Activated T-helper 1 cell treated with anti-CD3 and anti-CD28 coated beads, Interleukin-12 subunit alpha, Interleukin-12 subunit beta, Interleukin-2, Interleukin-4 antibody, amounts not matched to agents 30 ng/mL and 10 ng/mL and 1 ng/mL, durations not matched to agents 14 hours and 24 hours and 36 hours (primary cell): ENCODE measurements at regions not wholly inside any gene's neighbourhood (a gene's known extent, or its start where the extent isn't known, plus 50 kb on each side); places are given as distances from the start of the nearest gene placed in this dataset.

Experiments used
- DNase-seq: peaks from one replicate; pipeline ENCODE4 v3.0.0; 2021; ENCODE audit warnings: low spot score
- H3K27ac Mint-ChIP-seq: one replicate; pipeline ENCODE4 v1.8.0; 2021; ENCODE audit warnings: mild to moderate bottlenecking, mixed read lengths
- H3K27me3 Mint-ChIP-seq: one replicate; pipeline ENCODE4 v1.8.0; 2022; ENCODE audit warnings: mild to moderate bottlenecking, moderate library complexity, mixed read lengths; ENCODE audit not compliant: insufficient read depth
- H3K36me3 Mint-ChIP-seq: one replicate; pipeline ENCODE4 v1.8.0; 2021; ENCODE audit warnings: low read depth, mixed read lengths
- H3K4me1 Mint-ChIP-seq: one replicate; pipeline ENCODE4 v1.8.0; 2021; ENCODE audit warnings: low read depth, mixed read lengths
- H3K4me3 Mint-ChIP-seq: one replicate; pipeline ENCODE4 v1.8.0; 2021; ENCODE audit warnings: mild to moderate bottlenecking, moderate library complexity, mixed read lengths
- H3K9me3 Mint-ChIP-seq: one replicate; pipeline ENCODE4 v1.8.0; 2021; ENCODE audit warnings: mixed read lengths
- intact Hi-C: fragments of 100-400 bp; cut with micrococcal nuclease; formaldehyde crosslinking; loops from one replicate; pipeline ENCODE4 v1.15.1; 2024

- H3K9me3 Mint-ChIP-seq, result no peaks in the 10 kb centered on the region
- intact Hi-C loops, result no loop called here
- H3K4me1 Mint-ChIP-seq, result no peaks in the 10 kb centered on the region
- H3K4me3 Mint-ChIP-seq, result no peak overlapping the region
- no peaks in the 10 kb centered on the region for H3K36me3 Mint-ChIP-seq
- no peak for DNase-seq
- no peaks in the 10 kb centered on the region for H3K27me3 Mint-ChIP-seq
- H3K27ac Mint-ChIP-seq, result no peak overlapping the region
Measured at GRCh38 chr14:22472466-22472865, 116.6 kb downstream of the DAD1 start.

- intact Hi-C loops, result no loop called here
- H3K36me3 Mint-ChIP-seq, result no peaks in the 10 kb centered on the region
- no peak overlapping the region for H3K4me3 Mint-ChIP-seq
- H3K9me3 Mint-ChIP-seq, result no peaks in the 10 kb centered on the region
- H3K27ac Mint-ChIP-seq, result no peak overlapping the region
- H3K4me1 Mint-ChIP-seq, result no peaks in the 10 kb centered on the region
- no peaks in the 10 kb centered on the region for H3K27me3 Mint-ChIP-seq
- no peak for DNase-seq
Measured at GRCh38 chr14:22471545-22472121, 117.4 kb downstream of the DAD1 start.

GRCh38 chr14:22469538-22470303 is 119.3 kb downstream of the DAD1 start:
- no peaks in the 10 kb centered on the region for H3K9me3 Mint-ChIP-seq
- no peak overlapping the region for H3K27ac Mint-ChIP-seq
- no peaks in the 10 kb centered on the region for H3K36me3 Mint-ChIP-seq
- H3K4me1 Mint-ChIP-seq, result no peaks in the 10 kb centered on the region
- no peaks in the 10 kb centered on the region for H3K27me3 Mint-ChIP-seq
- H3K4me3 Mint-ChIP-seq, result no peak overlapping the region
- intact Hi-C loops, result no loop called here
- DNase-seq, result no peak

DNA sequence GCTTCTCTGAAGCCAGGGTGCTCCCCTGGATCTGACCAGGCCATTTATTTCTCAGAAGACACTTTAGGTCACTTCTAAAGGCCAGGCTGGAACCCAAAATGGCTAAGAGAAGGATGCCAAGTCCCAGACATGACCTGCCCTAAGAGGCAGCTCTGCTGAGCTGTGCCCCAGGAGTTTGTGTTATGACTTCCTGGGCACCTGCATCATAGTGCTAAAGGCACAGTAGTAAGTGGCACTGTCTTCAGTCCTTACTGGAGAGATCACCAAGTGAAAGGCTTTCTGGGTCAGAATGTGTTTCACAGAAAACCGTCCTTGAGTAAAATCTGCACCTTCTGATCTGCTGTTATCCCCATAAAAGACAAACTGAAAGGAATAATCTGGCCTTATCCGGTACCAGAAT is 120.2 kb downstream of the DAD1 start:
- intact Hi-C loops, result no loop called here
- H3K9me3 Mint-ChIP-seq, result no peaks in the 10 kb centered on the region

GRCh38 chr14:22466491-22466890 is 122.5 kb downstream of the DAD1 start:
- no peaks in the 10 kb centered on the region for H3K9me3 Mint-ChIP-seq
- no peak overlapping the region for H3K27ac Mint-ChIP-seq
- H3K4me3 Mint-ChIP-seq, result no peak overlapping the region
- H3K36me3 Mint-ChIP-seq, result no peaks in the 10 kb centered on the region
- DNase-seq, result no peak
- intact Hi-C loops, result no loop called here
- H3K4me1 Mint-ChIP-seq, result no peaks in the 10 kb centered on the region
- no peaks in the 10 kb centered on the region for H3K27me3 Mint-ChIP-seq

More for the DNA sequence above, 120.2 kb downstream of the DAD1 start:
- Mint-ChIP-seq H3K4me1 (no peaks in the 10 kb centered on the region), H3K4me3 (no peak overlapping the region), H3K27me3 (no peaks in the 10 kb centered on the region), H3K36me3 (no peaks in the 10 kb centered on the region), H3K27ac (no peak overlapping the region)
- no peak for DNase-seq

DNA sequence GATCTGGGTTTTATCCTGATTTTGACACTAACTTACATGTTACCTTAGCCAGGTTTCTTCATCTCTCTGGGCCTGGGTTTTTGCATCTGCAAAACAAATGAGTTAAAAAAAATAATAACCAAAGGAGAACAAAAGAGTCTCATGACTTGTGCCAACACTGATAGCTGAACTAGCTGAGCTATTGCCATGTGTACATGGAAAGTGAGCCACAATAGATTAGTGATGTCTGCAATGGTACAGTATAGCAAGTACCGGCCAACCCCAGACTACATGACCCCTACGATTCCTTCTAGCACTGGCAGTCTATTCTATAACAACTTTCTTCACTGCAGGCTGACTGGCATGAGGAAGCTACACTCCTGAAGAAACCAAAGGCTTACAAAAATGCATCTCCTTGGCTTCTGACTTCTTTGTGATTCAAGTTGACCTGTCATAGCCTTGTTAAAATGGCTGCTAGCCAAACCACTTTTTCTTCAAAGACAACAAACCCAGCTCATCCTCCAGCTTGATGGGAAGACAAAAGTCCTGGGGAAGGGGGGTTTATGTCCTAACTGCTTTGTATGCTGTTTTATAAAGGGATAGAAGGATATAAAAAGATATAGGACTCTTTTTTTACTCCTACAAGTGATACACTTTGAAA is 123.7 kb downstream of the DAD1 start:
- no peak overlapping the region for H3K27ac Mint-ChIP-seq
- no peaks in the 10 kb centered on the region for H3K9me3 Mint-ChIP-seq
- no peak overlapping the region for H3K4me3 Mint-ChIP-seq
- intact Hi-C loops, result no loop called here
- no peak for DNase-seq
- no peaks in the 10 kb centered on the region for H3K4me1 Mint-ChIP-seq
- no peaks in the 10 kb centered on the region for H3K36me3 Mint-ChIP-seq
- no peaks in the 10 kb centered on the region for H3K27me3 Mint-ChIP-seq

- DNase-seq, result no peak
- intact Hi-C loops, result no loop called here
- H3K27ac Mint-ChIP-seq, result no peak overlapping the region
- no peaks in the 10 kb centered on the region for H3K36me3 Mint-ChIP-seq
- H3K4me3 Mint-ChIP-seq, result no peak overlapping the region
- no peaks in the 10 kb centered on the region for H3K9me3 Mint-ChIP-seq
- H3K4me1 Mint-ChIP-seq, result no peaks in the 10 kb centered on the region
- no peaks in the 10 kb centered on the region for H3K27me3 Mint-ChIP-seq
Measured at GRCh38 chr14:22464422-22465142, 124.4 kb downstream of the DAD1 start.

DNA sequence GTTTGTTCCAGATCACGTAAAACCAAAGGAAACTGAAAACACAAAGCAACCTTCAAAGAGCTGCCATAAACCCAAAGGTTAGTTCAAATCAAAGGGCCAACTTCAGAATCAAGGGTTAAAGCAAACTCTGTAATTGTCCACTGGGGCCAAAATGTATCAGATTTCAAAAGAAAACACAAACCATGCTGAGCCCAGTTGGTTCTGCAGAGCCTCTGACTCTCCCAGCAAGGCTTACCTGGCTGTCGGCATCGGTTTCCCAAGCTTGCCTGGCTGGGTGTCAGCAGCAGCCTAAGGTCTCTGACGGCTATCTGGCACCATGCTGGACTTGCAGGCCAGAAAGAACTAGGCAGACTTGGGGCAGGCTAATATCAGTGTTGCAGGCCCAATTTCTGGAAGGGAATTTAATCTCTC is 125.3 kb downstream of the DAD1 start:
- DNase-seq, result no peak
- H3K27ac Mint-ChIP-seq, result peak overlapping the region; percentile 40
- intact Hi-C loops, result no loop called here
- H3K4me3 Mint-ChIP-seq, result no peak overlapping the region
- H3K27me3 Mint-ChIP-seq, result no peaks in the 10 kb centered on the region
- H3K36me3 Mint-ChIP-seq, result no peaks in the 10 kb centered on the region
- no peaks in the 10 kb centered on the region for H3K4me1 Mint-ChIP-seq
- H3K9me3 Mint-ChIP-seq, result no peaks in the 10 kb centered on the region

GRCh38 chr14:22462923-22463322 is 126.1 kb downstream of the DAD1 start:
- Mint-ChIP-seq H3K27ac (no peak overlapping the region), H3K27me3 (no peaks in the 10 kb centered on the region), H3K4me1 (no peaks in the 10 kb centered on the region), H3K4me3 (no peak overlapping the region), H3K36me3 (no peaks in the 10 kb centered on the region), H3K9me3 (no peaks in the 10 kb centered on the region)
- DNase-seq, result no peak
- intact Hi-C loops, result no loop called here

GRCh38 chr14:22460461-22461195 is 128.4 kb downstream of the DAD1 start:
- Mint-ChIP-seq H3K4me3 (no peak overlapping the region), H3K4me1 (no peaks in the 10 kb centered on the region), H3K27me3 (no peaks in the 10 kb centered on the region), H3K9me3 (no peaks in the 10 kb centered on the region), H3K36me3 (no peaks in the 10 kb centered on the region), H3K27ac (no peak overlapping the region)
- DNase-seq, result no peak
- intact Hi-C loops, result no loop called here

- no peak overlapping the region for H3K4me3 Mint-ChIP-seq
- intact Hi-C loops, result no loop called here
- no peak for DNase-seq
- no peak overlapping the region for H3K27ac Mint-ChIP-seq
- no peaks in the 10 kb centered on the region for H3K9me3 Mint-ChIP-seq
- no peaks in the 10 kb centered on the region for H3K4me1 Mint-ChIP-seq
- no peaks in the 10 kb centered on the region for H3K36me3 Mint-ChIP-seq
- H3K27me3 Mint-ChIP-seq, result no peaks in the 10 kb centered on the region
Measured at GRCh38 chr14:22458737-22459136, 130.3 kb downstream of the DAD1 start.

DNA sequence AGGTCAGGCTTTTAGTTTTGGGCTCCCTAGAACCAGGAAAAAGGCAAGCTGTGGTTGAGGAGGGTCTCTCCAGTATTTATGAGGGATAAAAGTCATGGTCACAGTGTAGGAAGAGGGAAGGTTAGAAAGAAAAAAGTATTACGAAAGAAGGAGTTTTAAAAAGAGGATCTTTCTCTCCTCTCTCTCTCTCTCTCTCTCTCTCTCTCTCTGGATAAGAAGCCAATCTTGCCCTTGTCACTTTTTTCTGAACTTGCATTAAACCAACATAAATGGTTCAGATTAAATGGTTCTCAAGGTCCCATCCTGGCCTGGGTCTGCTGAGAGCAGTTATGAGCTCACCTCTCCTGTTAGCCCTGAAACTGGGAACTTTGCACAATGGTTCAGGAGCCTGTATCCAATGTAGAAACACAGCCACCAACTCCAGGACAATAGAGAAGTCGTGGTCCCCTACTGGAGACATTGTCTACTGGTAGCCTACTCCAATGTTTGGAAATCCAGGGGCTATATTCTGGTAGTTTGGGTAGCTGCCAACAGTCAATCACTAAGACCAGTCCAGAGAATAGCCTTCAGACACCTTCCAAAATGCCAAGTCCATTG is 131.9 kb downstream of the DAD1 start:
- Mint-ChIP-seq H3K36me3 (no peaks in the 10 kb centered on the region), H3K4me1 (no peaks in the 10 kb centered on the region), H3K9me3 (no peaks in the 10 kb centered on the region), H3K4me3 (peak overlapping the region; percentile 51), H3K27me3 (no peaks in the 10 kb centered on the region), H3K27ac (no peak overlapping the region)
- no peak for DNase-seq
- intact Hi-C loops, result no loop called here
